Heart left ventricle (tissue), 16 donors: ENCODE measurements at regions not wholly inside any gene's neighbourhood (a gene's known extent, or its start where the extent isn't known, plus 50 kb on each side); places are given as distances from the start of the nearest gene placed in this dataset.

Experiments
- ATAC-seq, 4 donors: fragments of 200-7000 bp; cut with Tn5 transposase; one replicate each; pipeline ENCODE4 v1.9.1; 2020 to 2022; ENCODE audit warnings: moderate library complexity in 4 of 4, mild to moderate bottlenecking in 3 of 4, moderate number of reproducible peaks in 1 of 4
- DNase-seq, 5 donors: peaks; one replicate each; pipeline ENCODE4 v3.0.0-alpha.2; 2020
- H3K27ac ChIP-seq, 12 donors: fragments of 200-600 bp; sonication (generic) in 4 of 12; one replicate each; pipeline versions ENCODE4 v1.5.0 to v1.8.0; 2016 to 2022; ENCODE audit warnings: mild to moderate bottlenecking in 2 of 12
- H3K27me3 ChIP-seq, 9 donors: fragments of 200-600 bp; sonication (generic) in 2 of 9; one replicate each; pipeline versions ENCODE4 v1.5.1 to v1.8.0; 2016 to 2022; ENCODE audit warnings: mild to moderate bottlenecking in 3 of 9
- H3K36me3 ChIP-seq, 9 donors: fragments of 200-600 bp; sonication (generic) in 2 of 9; one replicate each; pipeline versions ENCODE4 v1.5.0 to v1.8.0; 2018 to 2022; ENCODE audit warnings: mild to moderate bottlenecking in 2 of 9
- H3K4me1 ChIP-seq, 12 donors: fragments of 200-600 bp; sonication (generic) in 4 of 12; one replicate each; pipeline versions ENCODE4 v1.5.0 to v1.8.0; 2016 to 2022; ENCODE audit warnings: mild to moderate bottlenecking in 3 of 12
- H3K4me3 ChIP-seq, 12 donors: fragments of 200-600 bp; sonication (generic) in 4 of 12; one replicate each; pipeline versions ENCODE4 v1.5.0 to v1.8.0; 2017 to 2022; ENCODE audit warnings: mild to moderate bottlenecking in 9 of 12, moderate library complexity in 4 of 12
- H3K9me3 ChIP-seq, 12 donors: fragments of 200-600 bp; sonication (generic) in 4 of 12; one replicate each; pipeline versions ENCODE4 v1.5.0 to v1.8.0; 2016 to 2022; ENCODE audit warnings: mild to moderate bottlenecking in 1 of 12
- POLR2A ChIP-seq, 2 donors: fragments of 450-650 bp; IDR thresholded peaks; one replicate each; pipeline ENCODE4 v1.6.1; 2017; ENCODE audit warnings: antibody characterized with exemption in 2 of 2, mild to moderate bottlenecking in 2 of 2, moderate library complexity in 2 of 2
- WGBS, 4 donors: extraction: QIAGEN DNeasy Blood & Tissue Kit in 2 of 4; methylation state at CpG; one replicate each; pipeline versions ENCODE4 v1.1.5 to v1.1.7; 2013 to 2018; 5-methylcytosine and 5-hydroxymethylcytosine counted together
- intact Hi-C, 10 donors: fragments of 100-400 bp; cut with DNase I; formaldehyde crosslinking; loops; one replicate each; pipeline versions ENCODE4 v1.11.1 to v1.14.2; 2022
- TF ChIP-seq, protein P1 (sequence below), 12 donors: fragments of 200-600 bp; sonication (generic) in 4 of 12; IDR thresholded peaks; one replicate each; pipeline versions ENCODE4 v1.5.0 to v1.8.0; 2018 to 2022; ENCODE audit warnings: antibody characterized with exemption in 12 of 12, mild to moderate bottlenecking in 5 of 12
- donor health status: ischemic (EF 13 %, LVEDD 7.1; RV severe dilation, severe dysfunction).
- donor health status: healthy with polysubstance abuse.
- donor health status: DM: no; HTN: yes; CAD: no.
- donor health status: DM: no; HTN: no; CAD: no.
- donor health status: ischemic (EF 25% LVEDD 6.9; RV normal size, moderate dysfunction).
- donor health status: ischemic (EF 25% LVEDD 5.7; RV mildly dilated, moderate dysfunction).
- donor health status: healthy.
- donor health status: DM: yes; HTN: yes; CAD: no.
- donor health status: ischemic (EF 35%, LVEDD 5.7; RV mildly dilated, moderate dysfunction).
- donor health status: nonischemic (EF 11% LVEDD 7.7; RV severe dilation, severe dysfunction).
- donor health status: DM: yes; HTN: yes; CAD: no.
- donor health status: PGD.
- donor health status: ischemic (EF 29% LVEDD 5.4; RV normal size, mild dysfunction).
- donor health status: nonischemic (EF 23%, LVEDD 6.1; RV moderate dilation, normal function).

DNA sequence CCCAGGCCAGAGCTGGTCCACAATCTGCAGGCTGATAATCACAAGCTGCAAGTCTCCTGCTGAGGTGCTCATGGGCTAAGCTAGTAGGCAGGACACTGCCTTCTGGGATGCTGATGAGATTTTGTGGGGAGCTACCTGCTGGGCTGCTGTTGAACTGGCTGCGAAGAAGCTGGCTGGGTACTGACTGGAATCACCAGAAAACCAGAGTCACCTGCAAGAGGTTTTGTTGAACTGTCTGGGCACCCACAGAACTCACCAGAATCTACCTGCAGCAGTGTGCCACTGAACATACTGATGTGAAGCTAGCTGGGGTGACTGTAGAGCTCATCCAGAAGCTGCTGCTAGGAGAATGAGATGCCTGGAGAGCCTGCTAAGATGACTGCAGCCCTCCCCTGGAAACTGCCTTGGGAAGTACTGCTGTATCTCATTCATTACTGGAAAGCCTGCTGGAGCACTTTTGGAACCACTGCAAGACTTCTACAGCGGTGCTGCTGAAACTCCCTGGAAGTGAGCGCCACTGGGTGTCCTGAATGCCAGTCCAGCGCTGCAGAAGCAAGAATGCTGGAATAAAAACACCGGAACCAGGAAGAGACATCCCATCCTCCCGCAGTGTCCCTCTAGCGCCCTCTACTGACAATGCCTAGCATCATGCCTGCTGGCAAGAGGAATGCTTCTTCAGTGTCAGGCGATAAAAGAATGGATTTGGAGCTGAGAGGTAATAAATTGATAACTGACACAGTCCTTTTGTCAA is 64.9 kb upstream of the ARHGAP18 start:
- DNase-seq = peak; percentile 60 to 71 (median 66)
- peak overlapping the region in 4 of 12 donors; percentile 10 to 31 (median 28) for H3K4me3 ChIP-seq
- H3K4me1 ChIP-seq = peaks cover 0 to 4% (median 0%) of the 10 kb centered on the region in 12 donors
- H3K27ac ChIP-seq = no peak overlapping the region
- no peaks in the 10 kb centered on the region for H3K36me3 ChIP-seq
- intact Hi-C loops = loop anchor here in 2 of 10 donors (5.0 to 10.0 kb wide), 2 partner anchors 240 to 247 kb away; partner anchors contain the start of gene L3MBTL3 (in 1 of the 2)
- peaks cover 0 to 21% (median 0%) of the 10 kb centered on the region in 9 donors for H3K27me3 ChIP-seq
- H3K9me3 ChIP-seq = peaks cover 0 to 13% (median 7%) of the 10 kb centered on the region in 12 donors
- 18 to 28% (median 24%) methylated on average over 6 to 8 of the region's 8 CpGs for WGBS, 4 donors
- TF ChIP-seq POLR2A (IDR thresholded peaks at IDR 0.05) = no peak
- TF ChIP-seq, protein P1, sequence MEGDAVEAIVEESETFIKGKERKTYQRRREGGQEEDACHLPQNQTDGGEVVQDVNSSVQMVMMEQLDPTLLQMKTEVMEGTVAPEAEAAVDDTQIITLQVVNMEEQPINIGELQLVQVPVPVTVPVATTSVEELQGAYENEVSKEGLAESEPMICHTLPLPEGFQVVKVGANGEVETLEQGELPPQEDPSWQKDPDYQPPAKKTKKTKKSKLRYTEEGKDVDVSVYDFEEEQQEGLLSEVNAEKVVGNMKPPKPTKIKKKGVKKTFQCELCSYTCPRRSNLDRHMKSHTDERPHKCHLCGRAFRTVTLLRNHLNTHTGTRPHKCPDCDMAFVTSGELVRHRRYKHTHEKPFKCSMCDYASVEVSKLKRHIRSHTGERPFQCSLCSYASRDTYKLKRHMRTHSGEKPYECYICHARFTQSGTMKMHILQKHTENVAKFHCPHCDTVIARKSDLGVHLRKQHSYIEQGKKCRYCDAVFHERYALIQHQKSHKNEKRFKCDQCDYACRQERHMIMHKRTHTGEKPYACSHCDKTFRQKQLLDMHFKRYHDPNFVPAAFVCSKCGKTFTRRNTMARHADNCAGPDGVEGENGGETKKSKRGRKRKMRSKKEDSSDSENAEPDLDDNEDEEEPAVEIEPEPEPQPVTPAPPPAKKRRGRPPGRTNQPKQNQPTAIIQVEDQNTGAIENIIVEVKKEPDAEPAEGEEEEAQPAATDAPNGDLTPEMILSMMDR (IDR thresholded peaks at IDR 0.05) = peak; percentile 79 to 93 (median 90)
- ATAC-seq = peak in 3 of 4 donors; percentile 58 to 83 (median 78)

DNA sequence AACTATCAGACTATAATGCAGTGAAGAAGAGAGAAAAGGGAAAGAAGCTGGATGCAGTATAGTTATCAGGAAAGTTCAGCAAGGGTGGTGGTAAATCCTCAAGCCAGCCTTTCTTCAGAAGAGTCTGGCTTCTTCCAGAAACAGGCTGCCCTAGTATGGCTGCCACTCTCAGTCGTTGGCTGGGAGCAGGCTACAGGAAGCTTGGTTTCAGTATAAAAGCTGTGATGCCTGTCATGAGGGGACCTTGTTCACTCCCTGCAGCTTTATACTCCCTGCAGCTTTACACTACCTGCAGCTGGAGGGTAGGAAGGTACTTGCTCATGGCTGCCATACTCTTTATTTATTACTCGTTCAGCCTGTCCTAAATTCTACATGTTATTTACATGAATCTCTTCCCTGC is 63.3 kb upstream of the ARHGAP18 start:
- WGBS, 4 donors = 44 to 72% (median 53%) methylated on average over 2 of the region's 2 CpGs
- DNase-seq (no peak), ATAC-seq (no peak)
- peaks cover 0 to 4% (median 0%) of the 10 kb centered on the region in 12 donors for H3K4me1 ChIP-seq
- intact Hi-C loops = loop anchor here in 1 of 10 donors (10.0 kb wide), 1 partner anchor 241 kb away; the partner anchor contains the start of gene L3MBTL3
- TF ChIP-seq POLR2A (IDR thresholded peaks at IDR 0.05) = no peak
- TF ChIP-seq, protein P1 (IDR thresholded peaks at IDR 0.05) = no peak
- H3K27me3 ChIP-seq = peaks cover 0 to 32% (median 0%) of the 10 kb centered on the region in 9 donors
- peaks cover 0 to 2% (median 0%) of the 10 kb centered on the region in 12 donors for H3K9me3 ChIP-seq
- H3K4me3 ChIP-seq = no peak overlapping the region
- no peaks in the 10 kb centered on the region for H3K36me3 ChIP-seq
- no peak overlapping the region for H3K27ac ChIP-seq

DNA sequence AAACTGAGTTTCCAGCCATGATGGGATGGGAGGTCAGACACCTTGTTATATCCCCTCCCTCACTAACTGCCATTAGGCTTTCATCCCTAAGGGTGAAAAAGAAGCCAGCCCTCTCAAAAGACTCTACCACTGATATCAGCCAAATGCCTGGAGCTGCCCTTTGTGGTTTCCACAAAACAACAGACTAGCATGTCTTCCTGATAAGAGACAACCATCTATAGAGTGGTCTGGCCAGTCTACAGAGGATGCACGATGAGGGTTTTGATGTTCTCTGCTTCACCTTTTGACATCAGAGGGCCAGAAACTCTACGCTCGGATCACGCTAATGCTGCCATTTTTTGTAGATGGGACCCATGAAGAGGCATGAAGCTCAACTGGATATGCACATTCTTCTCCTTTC is 61.7 kb upstream of the ARHGAP18 start:
- H3K36me3 ChIP-seq = no peaks in the 10 kb centered on the region
- ATAC-seq (no peak), DNase-seq (no peak)
- H3K27ac ChIP-seq = no peak overlapping the region
- 84 to 94% (median 90%) methylated on average over 4 of the region's 4 CpGs for WGBS, 4 donors
- no peaks in the 10 kb centered on the region for H3K9me3 ChIP-seq
- H3K4me3 ChIP-seq = no peak overlapping the region
- peaks cover 0 to 11% (median 8%) of the 10 kb centered on the region in 12 donors for H3K4me1 ChIP-seq
- intact Hi-C loops = loop anchor here in 1 of 10 donors (10.0 kb wide), 1 partner anchor 243 kb away; the partner anchor contains the start of gene L3MBTL3
- TF ChIP-seq POLR2A (IDR thresholded peaks at IDR 0.05) = no peak
- TF ChIP-seq, protein P1 (IDR thresholded peaks at IDR 0.05) = no peak
- peaks cover 0 to 48% (median 12%) of the 10 kb centered on the region in 9 donors for H3K27me3 ChIP-seq

DNA sequence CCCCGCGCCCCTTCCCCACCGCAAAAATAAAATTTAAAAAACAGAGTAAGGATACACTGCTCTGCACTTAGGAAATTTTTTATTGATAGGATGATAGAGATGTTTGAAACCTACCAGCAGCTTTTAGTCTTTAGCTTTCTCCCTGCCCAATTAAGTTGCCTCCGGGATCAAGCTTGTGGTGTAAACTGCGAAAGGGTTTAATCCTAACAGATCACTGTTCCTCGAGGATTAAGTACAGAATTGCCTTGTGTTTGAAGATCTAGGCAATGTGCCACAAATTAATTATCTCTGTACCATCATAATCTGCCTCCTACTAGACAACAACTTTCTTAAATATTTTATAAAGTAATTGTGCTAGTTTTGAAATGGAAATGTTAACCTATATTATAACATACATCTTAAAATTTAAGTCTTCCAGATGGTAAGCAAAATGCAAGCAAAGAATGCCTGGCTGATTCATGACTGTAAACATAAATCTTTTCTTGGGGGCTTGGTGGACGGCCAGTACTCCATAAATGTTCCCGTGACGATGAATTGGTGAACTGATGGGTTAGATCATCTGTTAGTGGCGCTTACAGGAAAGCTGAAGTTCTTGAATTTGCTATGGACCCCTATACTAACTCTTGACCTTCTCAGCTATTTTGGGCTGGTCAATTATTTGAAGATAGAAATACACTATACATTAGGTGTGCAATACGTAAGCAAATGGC is 58.0 kb upstream of the ARHGAP18 start:
- no peak for ATAC-seq
- Histone ChIP-seq H3K27me3 (peaks cover 0 to 65% (median 26%) of the 10 kb centered on the region in 9 donors), H3K27ac (no peak overlapping the region), H3K9me3 (no peaks in the 10 kb centered on the region), H3K4me3 (peak overlapping the region in 7 of 12 donors; percentile 39 to 55 (median 46)), H3K4me1 (peaks cover 0 to 11% (median 7%) of the 10 kb centered on the region in 12 donors), H3K36me3 (no peaks in the 10 kb centered on the region)
- TF ChIP-seq, protein P1 (IDR thresholded peaks at IDR 0.05) = no peak
- no peak for TF ChIP-seq POLR2A (IDR thresholded peaks at IDR 0.05)
- intact Hi-C loops = no loop called here
- WGBS, 4 donors = 67 to 74% (median 72%) methylated on average over 11 of the region's 11 CpGs
- DNase-seq = no peak
